ENCODE measurements at regions not wholly inside any gene's neighbourhood (a gene's known extent, or its start where the extent isn't known, plus 50 kb on each side); places are given as distances from the start of the nearest gene placed in this dataset.
"Not testable (repeated sequence)": the region's sequence is repeated elsewhere in the genome, so short reads cannot be mapped to it uniquely, and the experiment has no call there.

- Histone ChIP-seq H3K9me3 (ENCODE audit: control insufficient read depth, insufficient read depth, low read length) (no peaks in the 10 kb centered on the region), H3K4me3 (ENCODE audit: low read depth, low read length) (no peak overlapping the region), H3K27me3 (ENCODE audit: control insufficient read depth, insufficient read depth, low read length) (no peaks in the 10 kb centered on the region), H3K27ac (ENCODE audit: low read depth, low read length) (no peak overlapping the region)
- ChIA-PET CTCF (no interaction called here), POLR2A (no interaction called here)
- TF ChIP-seq CTCF (IDR thresholded peaks at IDR 0.05; ENCODE audit: low read depth, low read length): no peak
- no peak for DNase-seq (ENCODE audit: low read depth, low spot score)
Measured at GRCh38 chr4:145276050-145276449, 95.7 kb upstream of the OTUD4 start.

DNA sequence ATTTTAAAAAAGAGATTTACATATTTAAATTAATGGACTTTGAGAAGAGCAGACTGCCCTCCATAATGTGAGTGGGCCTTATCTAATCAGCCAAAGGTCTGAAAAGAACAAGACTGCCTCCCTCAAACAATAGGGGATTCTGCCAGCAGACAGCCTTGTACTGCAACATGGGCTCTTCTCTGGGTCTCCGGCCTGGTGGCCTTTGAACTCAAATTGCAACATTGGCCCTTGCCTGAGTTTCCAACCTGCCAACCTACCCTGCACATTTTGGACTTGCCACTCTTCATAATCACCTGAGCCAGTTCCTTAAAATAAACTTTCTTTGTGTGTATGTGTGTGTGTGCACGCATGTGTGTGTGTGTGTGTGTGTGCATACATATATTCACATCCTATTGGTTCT is 90.8 kb upstream of the OTUD4 start:
- ChIA-PET CTCF (interaction anchor here (0.7 kb wide), 1 partner anchor 346 kb away, joined by 4 read pairs; no protein-coding TSS in a partner anchor), POLR2A (no interaction called here)
- Histone ChIP-seq H3K27ac (ENCODE audit: low read depth, low read length) (no peak overlapping the region), H3K27me3 (ENCODE audit: control insufficient read depth, insufficient read depth, low read length) (no peaks in the 10 kb centered on the region), H3K9me3 (ENCODE audit: control insufficient read depth, insufficient read depth, low read length) (no peaks in the 10 kb centered on the region), H3K4me3 (ENCODE audit: low read depth, low read length) (no peak overlapping the region)
- no peak for TF ChIP-seq CTCF (IDR thresholded peaks at IDR 0.05; ENCODE audit: low read depth, low read length)
- DNase-seq (ENCODE audit: low read depth, low spot score): no peak

DNA sequence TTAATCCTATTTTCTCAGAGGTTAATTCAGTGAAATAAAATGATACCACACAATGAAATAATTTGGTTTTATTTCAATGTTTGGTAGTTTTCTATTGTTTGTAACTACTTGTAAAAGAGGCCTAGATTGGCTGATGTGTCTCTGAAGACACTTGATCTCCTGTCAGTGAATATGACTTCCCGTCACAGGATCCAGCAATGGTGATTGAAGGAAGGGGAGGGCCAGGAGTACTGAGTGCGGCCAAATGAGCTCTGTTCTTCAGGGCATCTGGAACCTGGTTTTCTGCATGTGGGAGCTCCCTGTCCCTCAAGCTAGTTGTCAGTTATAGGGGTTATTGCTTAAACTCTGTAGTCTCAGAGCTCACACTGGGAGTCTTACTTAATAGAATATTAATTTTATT is 86.5 kb upstream of the OTUD4 start:
- no peak for TF ChIP-seq CTCF (IDR thresholded peaks at IDR 0.05; ENCODE audit: low read depth, low read length)
- no peak overlapping the region for H3K4me3 ChIP-seq (ENCODE audit: low read depth, low read length)
- DNase-seq (ENCODE audit: low read depth, low spot score): no peak
- no peak overlapping the region for H3K27ac ChIP-seq (ENCODE audit: low read depth, low read length)
- POLR2A ChIA-PET: no interaction called here
- H3K27me3 ChIP-seq (ENCODE audit: control insufficient read depth, insufficient read depth, low read length): no peaks in the 10 kb centered on the region
- no peaks in the 10 kb centered on the region for H3K9me3 ChIP-seq (ENCODE audit: control insufficient read depth, insufficient read depth, low read length)
- CTCF ChIA-PET: no interaction called here

DNA sequence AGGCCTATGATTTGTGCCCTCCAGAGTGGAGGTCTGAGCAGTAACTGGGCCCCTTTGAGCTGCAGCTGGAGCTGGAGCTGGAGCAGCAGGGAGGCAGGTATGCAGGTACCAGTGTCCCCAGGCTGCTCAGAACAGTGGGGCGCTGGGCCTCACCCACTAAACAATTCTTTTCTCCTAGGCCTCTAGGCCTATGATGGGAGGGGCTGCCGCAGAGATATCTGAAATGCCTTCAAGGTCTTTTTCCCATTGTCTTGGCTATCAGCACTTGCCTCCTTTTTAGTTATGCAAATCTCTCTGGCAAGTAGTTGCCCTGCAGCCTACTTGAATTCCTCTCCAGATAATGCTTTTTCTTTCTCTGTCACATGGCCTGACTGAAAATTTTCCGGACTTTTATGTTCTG is 79.7 kb upstream of the OTUD4 start:
- peaks cover 2% of the 10 kb centered on the region for H3K27me3 ChIP-seq (ENCODE audit: control insufficient read depth, insufficient read depth, low read length)
- CTCF ChIA-PET: no interaction called here
- POLR2A ChIA-PET: no interaction called here
- no peak for DNase-seq (ENCODE audit: low read depth, low spot score)
- peaks cover 11% of the 10 kb centered on the region for H3K9me3 ChIP-seq (ENCODE audit: control insufficient read depth, insufficient read depth, low read length)
- no peak overlapping the region for H3K27ac ChIP-seq (ENCODE audit: low read depth, low read length)
- H3K4me3 ChIP-seq (ENCODE audit: low read depth, low read length): no peak overlapping the region
- TF ChIP-seq CTCF (IDR thresholded peaks at IDR 0.05; ENCODE audit: low read depth, low read length): no peak

DNA sequence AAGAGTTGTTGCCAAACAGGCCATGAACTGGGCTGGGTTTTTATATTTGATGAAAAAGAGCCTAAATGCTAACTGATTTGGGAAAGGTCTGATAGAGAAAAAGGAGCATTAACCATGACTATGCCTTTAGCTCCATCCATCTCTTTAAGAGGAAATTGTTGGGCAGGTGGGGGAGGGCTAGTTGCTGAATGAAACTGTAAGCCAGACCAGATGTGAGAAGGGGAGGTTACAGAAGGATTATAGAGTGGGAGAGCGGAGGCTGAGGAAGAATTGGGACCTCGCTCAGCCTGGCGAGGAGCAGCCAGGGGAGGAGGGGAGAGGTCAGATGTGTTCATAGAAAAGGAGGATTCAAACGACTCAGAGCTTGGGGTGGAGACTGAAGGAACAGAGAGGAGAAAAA is 74.9 kb upstream of the OTUD4 start:
- peaks cover 11% of the 10 kb centered on the region for H3K27me3 ChIP-seq (ENCODE audit: control insufficient read depth, insufficient read depth, low read length)
- POLR2A ChIA-PET; H3K4me3 ChIP-seq (ENCODE audit: low read depth, low read length); DNase-seq (ENCODE audit: low read depth, low spot score); H3K27ac ChIP-seq (ENCODE audit: low read depth, low read length); CTCF ChIA-PET; H3K9me3 ChIP-seq (ENCODE audit: control insufficient read depth, insufficient read depth, low read length): not testable (repeated sequence)

DNA sequence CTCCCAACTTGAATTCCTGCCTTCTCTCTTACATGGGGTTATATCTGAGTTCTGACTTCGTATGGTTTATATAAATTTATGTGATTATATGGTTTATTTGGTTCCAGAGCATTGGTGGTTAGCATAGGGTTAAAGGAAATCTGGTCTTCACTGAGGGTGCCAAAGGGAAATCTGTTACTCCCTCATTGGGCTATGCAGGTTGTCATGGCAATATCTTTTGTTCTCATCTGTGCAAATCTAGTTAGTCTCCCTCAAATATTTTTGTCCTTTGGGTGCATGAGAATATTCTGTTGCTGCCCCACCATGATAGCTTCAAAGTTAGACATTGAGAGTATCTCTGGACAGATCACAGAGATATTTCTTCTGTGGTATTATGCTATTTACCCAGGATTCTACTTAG is 71.8 kb upstream of the OTUD4 start:
- peaks cover 22% of the 10 kb centered on the region for H3K27me3 ChIP-seq (ENCODE audit: control insufficient read depth, insufficient read depth, low read length)
- TF ChIP-seq CTCF (IDR thresholded peaks at IDR 0.05; ENCODE audit: low read depth, low read length): no peak
- H3K9me3 ChIP-seq (ENCODE audit: control insufficient read depth, insufficient read depth, low read length): no peaks in the 10 kb centered on the region
- ChIA-PET CTCF (interaction anchor here (0.9 kb wide), 1 partner anchor 305 kb away, joined by 3 read pairs; no protein-coding TSS in a partner anchor), POLR2A (no interaction called here)
- H3K27ac ChIP-seq (ENCODE audit: low read depth, low read length): no peak overlapping the region
- no peak overlapping the region for H3K4me3 ChIP-seq (ENCODE audit: low read depth, low read length)
- DNase-seq (ENCODE audit: low read depth, low spot score): no peak
